ENCODE measurements at regions not wholly inside any gene's neighbourhood (a gene's known extent, or its start where the extent isn't known, plus 50 kb on each side); places are given as distances from the start of the nearest gene placed in this dataset.
"Not testable (repeated sequence)": the region's sequence is repeated elsewhere in the genome, so short reads cannot be mapped to it uniquely, and the experiment has no call there.

DNA sequence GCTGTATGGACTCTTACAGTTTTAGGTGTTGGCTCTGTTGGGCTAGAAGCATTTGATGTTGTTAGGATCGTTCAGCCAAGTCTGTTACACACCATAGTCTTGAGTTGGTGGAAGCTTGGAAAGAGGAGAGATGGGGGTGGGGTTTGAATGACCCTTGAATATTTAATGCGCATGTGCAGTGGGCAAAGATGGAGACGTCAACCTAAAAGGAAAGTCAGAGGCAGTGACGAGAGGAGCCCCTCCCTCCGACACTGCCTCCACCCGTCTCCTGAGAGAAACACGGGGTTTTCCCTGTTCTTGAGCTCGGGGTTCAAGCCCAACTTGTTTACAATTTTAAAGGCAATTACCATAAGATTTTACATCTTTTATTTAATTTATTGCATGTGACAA, 311.4 kb downstream of the SHQ1 start:
- DNase-seq (ENCODE audit: low read depth in 2 of 2) = no peak

DNA sequence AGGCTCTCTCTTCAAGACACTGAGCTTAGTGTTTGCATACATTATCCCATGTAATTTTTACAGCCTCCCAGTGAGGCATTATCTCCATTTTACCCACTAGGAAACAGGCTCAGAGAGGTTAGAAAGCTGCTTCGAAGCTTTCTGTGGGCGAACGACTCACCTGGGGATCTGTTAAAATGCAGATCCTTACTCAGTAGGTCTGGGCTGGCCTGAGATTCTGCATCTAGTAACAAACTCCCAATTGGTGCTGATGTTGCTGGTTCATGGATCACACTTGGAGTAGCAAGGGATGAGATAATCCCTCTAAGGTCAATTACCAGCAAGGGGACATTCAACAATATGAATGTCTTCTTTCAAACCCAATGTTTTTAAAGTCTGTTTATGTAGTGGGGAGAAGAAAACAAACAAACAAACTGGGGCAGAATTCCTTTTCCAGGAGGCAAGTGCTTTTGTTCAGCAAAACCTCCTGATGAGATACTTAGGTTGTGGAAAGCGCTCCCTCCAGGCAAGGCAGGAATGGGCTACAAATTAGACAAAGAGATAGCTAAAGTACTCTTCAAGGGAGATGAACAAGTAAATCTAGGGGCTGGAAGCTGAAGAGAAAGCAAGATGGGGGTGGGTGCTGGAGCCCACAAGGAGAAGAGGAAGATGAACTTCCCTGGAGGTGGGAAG, 311.9 kb downstream of the SHQ1 start:
- no peak for DNase-seq (ENCODE audit: low read depth in 2 of 2)

DNA sequence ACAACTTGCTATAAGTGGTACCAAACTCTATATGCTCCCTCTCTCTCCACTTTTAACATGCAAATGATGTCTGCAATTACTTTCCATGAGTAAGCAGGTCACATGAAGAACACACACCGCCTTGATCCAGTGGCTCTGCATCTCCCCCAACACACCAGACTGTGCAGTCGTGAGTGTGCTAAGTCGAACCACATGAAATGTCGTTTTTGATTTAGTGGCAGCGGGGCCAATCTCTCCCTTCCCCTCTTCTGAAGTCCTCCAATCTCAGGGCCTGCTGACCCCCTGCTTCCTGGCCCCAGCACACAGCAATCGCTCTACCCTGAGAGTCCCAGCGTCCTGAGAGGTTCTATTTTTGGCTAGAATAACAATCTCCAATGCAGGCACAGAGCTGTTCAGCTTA, 312.5 kb downstream of the SHQ1 start:
- DNase-seq (ENCODE audit: low read depth in 2 of 2) = no peak

DNA sequence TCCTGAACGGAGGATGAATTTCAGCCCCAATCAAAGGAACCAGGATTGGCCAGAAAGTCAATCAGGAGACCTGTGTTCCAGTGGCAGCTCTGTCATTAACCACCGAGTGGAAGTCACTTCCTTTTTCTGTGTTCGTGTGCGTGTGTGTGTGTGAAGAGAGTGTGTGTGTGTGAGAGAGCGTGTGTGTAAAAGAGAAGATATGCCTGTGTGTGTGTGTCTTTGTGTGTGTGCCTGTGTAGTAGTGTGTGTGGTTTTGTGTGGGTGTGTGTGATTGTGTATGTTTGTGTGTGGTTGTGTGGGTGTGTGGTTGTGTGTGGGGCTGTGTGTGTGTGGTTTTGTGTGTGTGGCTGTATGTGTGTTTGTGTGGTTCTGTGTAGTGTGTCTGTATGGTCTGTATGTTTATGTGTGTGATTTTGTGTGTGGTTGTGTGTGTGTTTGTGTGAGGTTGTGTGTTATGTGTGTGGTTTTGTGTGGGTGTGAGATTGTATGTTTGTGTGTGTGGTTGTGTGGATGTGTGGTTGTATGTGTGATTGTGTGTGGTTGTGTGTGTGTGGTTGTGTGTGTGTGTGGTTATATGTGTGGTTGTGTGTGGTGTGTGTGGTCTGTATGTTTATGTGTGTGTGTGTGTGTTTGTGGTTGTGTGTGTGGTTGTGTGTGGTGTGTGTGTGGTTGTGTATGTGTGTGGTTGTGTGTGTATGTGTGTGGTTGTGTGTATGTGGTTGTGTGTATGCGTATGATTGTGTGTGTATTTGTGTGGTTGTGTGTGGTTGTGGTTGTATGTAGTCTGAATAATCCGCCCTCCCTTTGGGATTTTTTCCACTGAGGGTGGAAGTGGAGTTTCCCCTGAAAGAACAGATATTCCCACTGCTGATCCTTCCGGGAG, 314.4 kb downstream of the SHQ1 start:
- DNase-seq (ENCODE audit: low read depth in 2 of 2) = no peak

DNA sequence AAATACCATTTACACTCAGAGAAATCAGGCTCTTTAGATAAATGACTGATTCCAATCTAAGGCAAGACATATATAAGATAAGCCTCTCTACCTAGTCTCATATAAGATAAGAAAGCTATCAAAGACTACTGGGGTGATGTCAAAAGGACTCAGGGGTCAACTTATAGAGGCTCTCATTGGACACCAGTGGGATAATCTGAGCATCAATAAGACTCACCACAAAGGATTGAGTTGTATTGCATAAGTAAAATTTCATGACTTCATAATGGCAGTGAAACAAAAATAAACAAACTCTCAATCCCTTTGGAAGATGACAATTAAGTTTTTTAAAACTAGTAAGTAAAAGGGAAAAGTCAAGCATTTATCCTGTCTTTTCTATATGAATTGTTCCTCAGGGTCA, 317.8 kb downstream of the SHQ1 start:
- DNase-seq (ENCODE audit: low read depth in 2 of 2) = no peak

DNA sequence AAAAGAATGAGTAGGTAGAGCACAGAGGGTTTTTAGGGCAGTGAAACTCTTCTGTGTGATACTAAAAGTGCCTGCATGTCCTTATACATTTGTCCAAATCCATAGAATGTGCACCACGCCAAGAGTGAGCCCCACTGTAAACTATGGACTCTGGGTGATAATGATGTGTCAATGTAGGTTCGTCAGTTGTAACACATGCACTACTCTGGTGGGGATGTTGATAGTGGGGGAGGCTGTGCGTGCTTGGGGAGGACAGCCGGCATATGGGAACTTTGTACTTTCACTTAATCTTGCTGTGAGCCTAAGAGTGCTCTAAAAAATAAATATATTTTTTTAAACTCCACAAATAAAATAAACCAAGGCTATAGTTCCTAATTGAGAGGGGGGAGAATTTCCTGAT, 319.2 kb downstream of the SHQ1 start:
- no peak for DNase-seq (ENCODE audit: low read depth in 2 of 2)

DNA sequence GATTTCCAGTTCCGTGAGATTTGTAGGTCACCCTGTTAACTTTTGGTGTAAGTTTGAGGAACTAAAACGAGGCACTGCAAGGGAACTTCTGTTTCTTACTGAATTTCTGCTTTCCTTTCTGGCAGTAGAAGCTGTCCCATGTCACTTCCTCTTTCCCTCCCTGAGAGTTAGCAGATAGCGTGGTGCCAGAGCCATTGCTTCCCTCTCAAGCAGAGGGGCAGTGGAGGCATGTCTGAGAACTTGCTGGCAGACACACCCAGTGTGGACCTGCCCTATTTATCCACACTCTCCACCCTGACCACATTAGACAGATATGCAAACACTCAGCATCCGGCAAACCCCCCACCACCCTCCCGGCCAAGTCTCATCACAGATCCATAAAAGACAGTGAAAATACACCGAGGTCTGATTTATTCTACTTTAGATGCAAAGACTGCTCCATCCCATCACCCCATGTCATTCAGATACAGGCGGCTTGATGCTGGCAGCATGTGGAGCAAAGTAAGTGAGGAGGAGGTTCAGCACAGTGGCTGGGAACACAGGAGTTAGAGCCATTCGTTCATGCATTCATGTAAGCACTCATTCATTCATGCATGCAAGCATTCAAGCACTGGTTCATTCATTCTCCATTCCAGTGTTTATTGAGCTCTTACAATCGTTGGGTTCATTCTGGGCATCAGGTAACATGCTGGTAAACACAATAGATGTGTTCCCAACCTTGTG, 324.7 kb downstream of the SHQ1 start:
- no peak for DNase-seq (ENCODE audit: low read depth in 2 of 2)

DNA sequence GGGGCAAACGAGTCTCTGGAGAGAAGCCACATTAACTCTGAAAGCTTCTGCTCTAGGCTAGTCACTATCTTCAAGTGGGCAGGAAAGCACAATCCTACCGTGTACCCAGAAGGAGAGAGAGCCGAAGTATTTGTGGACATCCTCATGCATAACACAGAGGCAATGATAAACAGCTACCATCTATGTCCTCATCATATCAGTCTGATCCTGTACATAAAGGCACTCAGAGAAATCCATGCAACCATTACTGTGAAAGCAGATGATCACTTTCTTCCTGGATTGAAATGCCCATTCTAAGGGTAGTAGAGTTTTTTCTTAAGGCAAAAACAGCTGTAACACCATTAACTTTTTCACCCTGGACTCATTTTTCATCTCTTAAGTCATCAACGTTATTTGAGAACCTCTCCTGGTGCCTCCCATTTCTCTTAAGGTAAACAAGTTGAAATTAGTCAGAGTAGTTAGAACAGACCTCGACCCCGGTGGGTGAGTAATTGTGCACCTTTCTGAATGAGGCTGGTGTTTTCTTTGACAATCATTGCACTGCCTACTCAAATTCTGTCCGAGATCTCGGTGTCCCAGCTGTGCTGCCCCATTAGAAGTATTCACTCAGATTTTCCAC, 327.4 kb downstream of the SHQ1 start:
- DNase-seq (ENCODE audit: low read depth in 2 of 2) = no peak

DNA sequence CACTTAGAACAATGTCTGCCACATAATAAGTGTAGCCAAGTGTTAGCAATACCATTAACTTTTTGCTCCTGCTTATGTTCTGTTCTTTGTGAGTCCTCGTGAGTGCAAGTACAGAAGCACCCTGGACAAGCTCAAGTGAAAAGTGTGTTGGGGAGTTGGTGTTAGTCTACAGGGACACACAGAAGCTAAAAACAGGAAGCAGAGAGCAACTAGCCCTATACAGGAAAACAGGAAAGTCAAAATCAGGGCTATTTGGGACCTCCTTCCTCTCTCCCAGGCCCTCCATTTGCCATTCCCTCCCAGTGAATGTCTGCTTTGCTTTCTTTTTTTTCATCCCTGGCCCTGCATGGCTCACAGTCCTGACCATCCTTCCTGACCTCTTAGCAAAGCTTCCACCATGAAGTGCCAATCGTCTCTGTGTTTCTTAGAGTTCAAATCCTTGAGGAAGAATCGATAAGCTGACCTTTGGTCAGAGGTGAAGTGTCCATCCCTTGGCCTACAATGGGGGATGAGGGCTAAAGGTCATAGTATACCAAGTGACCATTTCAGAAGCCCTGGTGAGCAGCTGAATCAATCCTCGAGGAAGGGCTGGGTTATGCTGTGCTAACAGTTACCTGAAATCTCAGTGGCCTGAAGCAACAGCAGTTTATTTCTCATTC, 328.2 kb downstream of the SHQ1 start:
- no peak for DNase-seq (ENCODE audit: low read depth in 2 of 2)

DNA sequence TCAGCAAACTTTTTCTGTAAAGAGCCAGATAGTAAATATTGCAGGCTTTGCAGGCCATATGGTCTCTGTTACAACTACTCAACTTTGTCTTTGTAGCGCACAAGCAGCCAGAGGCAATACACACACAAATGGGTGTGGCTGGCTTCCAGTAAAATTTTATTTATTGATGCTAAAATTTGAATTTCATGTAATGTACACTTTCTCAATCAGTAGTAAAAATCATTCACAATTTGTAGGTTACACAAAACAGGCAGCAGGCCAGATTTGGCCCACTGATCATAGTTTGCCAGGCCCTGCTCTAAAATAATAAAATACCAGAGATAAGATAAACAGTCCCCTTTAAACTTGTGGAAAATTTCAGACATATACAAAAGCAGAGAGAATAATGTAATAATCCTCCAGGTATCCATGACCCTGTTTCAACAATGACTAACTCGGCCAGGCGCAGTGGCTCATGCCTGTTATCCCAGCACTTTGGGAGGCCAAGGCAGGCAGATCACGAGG, 330.3 kb downstream of the SHQ1 start:
- DNase-seq (ENCODE audit: low read depth in 2 of 2) = no peak

DNA sequence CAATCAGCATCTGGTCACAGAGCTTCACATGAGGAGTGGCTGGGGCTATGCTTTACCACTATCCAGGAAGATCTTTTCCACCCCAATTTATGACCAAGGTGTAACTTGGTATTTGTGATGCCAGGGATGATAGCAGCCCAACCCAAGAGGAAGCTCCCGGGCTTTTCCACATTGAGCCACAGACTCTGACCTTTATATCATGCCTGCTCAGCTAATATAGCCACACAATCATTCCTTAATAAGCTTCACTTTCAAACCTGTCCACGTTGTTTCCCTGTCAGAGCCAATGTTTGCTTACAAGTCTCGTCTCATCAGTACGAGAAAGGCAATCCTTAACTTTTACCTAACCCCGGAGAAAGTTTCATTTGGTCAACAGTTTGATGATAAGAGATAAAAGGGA, 330.9 kb downstream of the SHQ1 start:
- DNase-seq (ENCODE audit: low read depth in 2 of 2) = no peak

DNA sequence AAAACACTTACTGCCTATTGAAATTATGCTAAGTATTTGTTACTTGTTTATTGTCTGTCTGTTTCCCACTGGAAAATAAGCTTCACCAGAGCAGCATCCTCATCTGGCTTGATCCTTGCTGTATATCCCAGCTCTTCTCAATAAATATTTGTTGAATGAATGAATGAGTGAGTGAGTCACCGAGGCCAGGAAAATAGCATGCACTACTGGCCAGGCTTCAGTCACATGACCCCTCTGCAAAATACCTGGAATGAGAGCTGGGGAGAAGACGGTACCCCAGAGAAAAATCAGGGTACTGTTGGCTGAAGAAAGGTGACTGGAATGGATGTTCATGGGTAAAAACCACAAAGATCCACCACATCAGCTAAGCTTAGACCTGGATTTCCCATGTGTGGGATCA, 331.9 kb downstream of the SHQ1 start:
- no peak for DNase-seq (ENCODE audit: low read depth in 2 of 2)

DNA sequence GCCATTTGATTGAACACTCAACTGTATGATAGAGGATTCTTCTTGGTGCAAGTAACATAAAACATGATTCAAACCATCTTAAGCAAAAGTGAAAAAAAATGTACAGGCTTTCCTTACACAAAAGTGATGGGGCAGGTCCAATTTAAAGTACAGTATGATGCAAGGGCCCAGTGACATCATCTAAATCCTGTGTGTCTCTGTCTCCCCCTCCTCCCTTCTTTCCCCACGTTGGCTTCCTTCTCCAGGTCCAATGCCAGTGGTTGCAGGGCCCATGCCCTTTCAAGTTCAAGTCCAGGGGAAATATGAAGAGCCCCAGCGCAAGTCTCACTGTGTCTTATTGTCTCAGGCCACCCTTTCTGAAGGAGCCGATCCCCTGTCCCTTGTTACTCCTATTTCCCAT, 332.3 kb downstream of the SHQ1 start:
- DNase-seq (ENCODE audit: low read depth in 2 of 2) = no peak

DNA sequence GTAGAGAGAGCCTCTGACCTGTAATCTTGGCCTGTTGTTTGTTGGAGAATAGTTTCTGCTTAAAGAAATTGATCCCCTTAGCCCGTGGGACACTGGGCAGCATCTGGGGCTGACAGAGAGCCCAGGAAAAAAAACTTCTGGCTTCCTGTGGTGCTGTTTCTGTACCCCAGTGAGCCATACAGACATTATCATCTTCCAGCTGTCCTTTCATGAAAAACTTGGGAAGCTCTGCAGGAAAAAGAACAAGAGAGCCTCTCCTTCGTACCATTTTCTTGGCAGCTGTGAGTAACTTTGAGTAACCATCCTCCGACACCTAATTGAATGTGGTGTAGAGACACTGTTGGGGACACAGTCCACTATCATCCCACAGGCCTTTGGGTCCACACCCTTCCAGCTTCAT, 333.0 kb downstream of the SHQ1 start:
- no peak for DNase-seq (ENCODE audit: low read depth in 2 of 2)

DNA sequence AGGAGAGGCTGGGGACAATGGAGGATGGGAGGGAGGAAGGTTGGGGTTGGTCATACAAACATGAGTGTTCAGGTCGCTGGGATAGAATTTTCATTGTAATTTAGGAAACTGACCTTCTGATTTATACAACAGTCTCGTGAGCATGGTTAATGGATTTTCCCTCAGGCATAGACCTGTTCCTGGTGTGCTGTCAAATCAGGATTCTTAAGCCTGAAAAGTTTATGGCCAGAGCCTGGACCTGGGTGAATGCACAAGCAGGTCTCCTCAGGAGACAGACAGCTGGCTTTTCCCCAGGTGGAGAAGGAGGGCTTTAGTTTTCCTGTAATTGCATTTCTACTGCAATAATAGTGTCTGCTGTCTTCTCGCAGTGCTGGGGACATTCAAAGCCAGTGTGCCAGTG, 338.0 kb downstream of the SHQ1 start:
- no peak for DNase-seq (ENCODE audit: low read depth in 2 of 2)

DNA sequence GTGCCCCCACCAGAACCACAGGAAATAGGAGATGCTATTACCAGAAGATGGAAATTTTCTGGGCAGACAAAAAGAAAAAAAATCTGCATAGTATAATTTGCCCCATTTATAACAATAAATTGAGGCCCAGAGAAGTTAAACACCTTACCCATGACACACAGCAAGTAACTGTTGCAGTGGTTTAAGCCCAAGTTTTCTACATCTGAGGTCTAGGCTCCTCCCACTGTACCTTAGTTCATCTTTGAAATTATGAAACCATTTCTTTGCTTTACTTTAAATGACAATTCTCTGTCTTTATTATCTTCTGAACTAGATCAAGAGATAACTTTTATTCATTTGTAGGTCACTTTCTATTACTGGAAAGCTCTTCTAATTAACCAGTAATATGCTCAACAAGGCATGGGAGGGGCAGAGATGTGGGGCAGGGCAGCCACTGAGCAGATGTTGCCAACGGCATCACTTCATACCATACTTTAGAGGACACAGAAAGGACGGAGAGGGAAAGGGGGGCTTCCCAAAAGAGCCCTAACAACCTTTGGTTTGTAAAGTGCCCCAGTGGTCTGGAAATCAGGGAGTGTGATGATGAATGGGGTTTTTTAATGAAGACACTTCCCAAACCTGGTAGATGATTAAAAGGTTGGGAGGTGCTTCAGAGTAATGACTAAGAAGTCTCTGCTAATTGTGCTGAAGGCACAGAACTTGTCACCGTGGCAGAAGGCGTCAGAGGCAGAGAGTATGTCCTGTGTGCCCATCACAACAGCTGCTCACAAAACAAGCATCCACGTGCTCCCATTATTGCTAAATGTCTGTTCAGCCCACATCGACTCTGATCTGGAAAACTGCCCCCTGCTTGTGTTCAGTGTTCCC, 342.5 kb downstream of the SHQ1 start:
- DNase-seq (ENCODE audit: low read depth in 2 of 2) = no peak

DNA sequence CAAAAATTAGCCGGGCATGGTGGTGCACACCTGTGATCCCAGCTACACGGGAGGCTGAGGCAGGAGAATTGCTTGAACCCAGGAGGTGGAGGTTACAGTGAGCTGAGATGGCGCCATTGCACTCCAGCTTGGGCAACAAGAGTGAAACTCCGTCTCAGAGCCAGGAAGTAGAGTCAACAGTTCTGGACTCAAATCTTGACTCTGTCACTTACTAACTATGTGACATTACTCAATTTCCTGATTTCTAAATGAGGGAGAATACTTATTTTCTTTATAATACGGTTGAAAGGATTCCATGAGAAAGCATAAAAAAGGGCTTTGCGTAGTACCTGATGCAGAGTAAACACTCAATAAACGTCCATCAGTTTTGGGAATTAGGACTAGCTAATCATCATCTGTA, 350.7 kb downstream of the SHQ1 start:
- not testable (repeated sequence) for DNase-seq (ENCODE audit: low read depth in 2 of 2)

DNA sequence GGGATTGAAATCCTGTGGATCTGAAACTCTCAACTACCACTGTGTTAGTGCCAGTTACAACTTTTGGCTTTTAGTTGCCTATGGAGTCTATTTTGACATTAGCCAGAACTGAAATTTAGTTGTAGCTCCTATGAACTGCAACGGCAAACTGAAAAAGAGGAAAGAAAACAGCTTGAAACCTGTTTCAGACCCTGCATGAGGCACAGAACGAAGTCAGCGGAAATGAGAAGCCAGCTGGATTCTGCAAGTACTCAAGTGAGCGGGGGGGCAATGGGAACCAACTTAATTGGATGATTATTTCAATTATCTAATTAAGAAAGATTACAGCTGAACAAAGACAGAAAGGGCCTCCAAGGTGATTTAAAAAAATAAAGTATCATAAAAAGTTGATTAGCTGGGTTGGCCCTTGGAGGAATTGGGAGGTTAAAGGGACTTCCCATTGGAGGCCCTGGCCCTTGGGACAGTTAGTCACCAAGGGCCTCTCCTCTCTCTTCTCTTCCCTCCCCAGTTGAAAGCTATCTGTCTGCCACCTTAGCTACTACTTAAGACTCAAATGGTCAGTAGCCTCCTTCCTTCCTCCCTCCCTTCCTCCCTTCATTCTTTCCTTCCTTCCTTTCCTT, 352.1 kb downstream of the SHQ1 start:
- no peak for DNase-seq (ENCODE audit: low read depth in 2 of 2)

DNA sequence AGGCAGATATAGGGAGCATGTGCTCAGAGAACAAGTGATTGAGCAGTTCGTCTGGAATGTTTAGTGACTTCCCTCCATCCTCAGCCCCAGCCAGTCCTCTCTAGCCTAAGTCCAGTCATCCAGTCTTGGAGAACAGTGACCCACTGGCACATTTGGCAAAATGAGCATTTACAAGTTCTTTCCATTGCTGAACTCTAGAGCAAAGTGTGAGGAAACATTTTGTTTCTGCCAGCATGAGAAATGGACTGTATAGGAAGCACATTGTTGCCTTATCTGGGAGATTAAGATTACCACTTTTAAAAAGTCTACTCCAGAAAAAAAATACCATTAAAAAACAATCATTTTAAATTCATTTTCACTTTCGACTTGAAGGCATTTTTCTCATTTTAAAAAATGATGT, 353.6 kb downstream of the SHQ1 start:
- DNase-seq (ENCODE audit: low read depth in 2 of 2) = no peak

DNA sequence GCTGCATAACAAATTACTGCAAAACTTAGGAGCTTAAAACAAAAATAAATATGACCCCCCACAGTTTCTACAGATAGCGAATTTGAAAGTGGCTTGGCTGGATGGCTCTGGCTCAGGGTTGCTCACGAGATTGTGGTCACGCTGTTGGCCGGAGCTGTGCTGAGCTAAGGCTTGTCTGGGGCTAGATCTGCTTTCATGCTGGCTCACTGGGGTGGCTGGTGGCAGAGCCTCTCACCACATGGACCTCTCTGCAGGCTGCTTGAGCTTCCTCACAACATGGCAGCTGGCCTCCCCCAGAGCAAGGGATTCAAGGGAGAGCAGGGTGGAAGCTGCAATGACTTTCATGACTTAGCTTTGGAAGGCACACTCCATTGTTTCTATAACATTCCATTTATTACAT, 354.1 kb downstream of the SHQ1 start:
- no peak for DNase-seq (ENCODE audit: low read depth in 2 of 2)

Measured in stimulated activated CD8-positive, alpha-beta memory T cell treated with anti-CD3 and anti-CD28 coated beads, Interleukin-7, amount 100 ng/mL, for 1 hour (primary cell).